Glutamatergic neuron (in vitro differentiated cells): ENCODE measurements at regions not wholly inside any gene's neighbourhood (a gene's known extent, or its start where the extent isn't known, plus 50 kb on each side); places are given as distances from the start of the nearest gene placed in this dataset.
"Not testable (repeated sequence)": the region's sequence is repeated elsewhere in the genome, so short reads cannot be mapped to it uniquely, and the experiment has no call there.

Experiments
- DNase-seq: peaks from one replicate; pipeline ENCODE4 v3.0.0; 2022
- H3K27ac Mint-ChIP-seq: one replicate; pipeline ENCODE4 v1.8.0; 2020; ENCODE audit warnings: mild to moderate bottlenecking, mixed read lengths, inconsistent platforms; ENCODE audit not compliant: unreplicated experiment
- H3K27me3 Mint-ChIP-seq: one replicate; pipeline ENCODE4 v1.8.0; 2020; ENCODE audit warnings: mild to moderate bottlenecking, moderate library complexity, mixed read lengths, inconsistent platforms; ENCODE audit not compliant: unreplicated experiment
- H3K36me3 Mint-ChIP-seq: one replicate; pipeline ENCODE4 v1.8.0; 2020; ENCODE audit warnings: mild to moderate bottlenecking, mixed read lengths, inconsistent platforms; ENCODE audit not compliant: unreplicated experiment
- H3K4me1 Mint-ChIP-seq: one replicate; pipeline ENCODE4 v1.8.0; 2020; ENCODE audit warnings: mild to moderate bottlenecking, low read depth, mixed read lengths, inconsistent platforms; ENCODE audit not compliant: unreplicated experiment
- H3K4me3 Mint-ChIP-seq: one replicate; pipeline ENCODE4 v1.8.0; 2020; ENCODE audit warnings: mild to moderate bottlenecking, mixed read lengths, inconsistent platforms; ENCODE audit not compliant: unreplicated experiment
- H3K9me3 Mint-ChIP-seq: one replicate; pipeline ENCODE4 v1.8.0; 2020; ENCODE audit warnings: mild to moderate bottlenecking, moderate library complexity, mixed read lengths, inconsistent platforms; ENCODE audit not compliant: unreplicated experiment
- TF ChIP-seq, protein P1 (sequence below): fragments of 200-600 bp; sonication (generic); IDR thresholded peaks from one replicate; pipeline ENCODE4 v1.5.0; 2021; ENCODE audit not compliant: partially characterized antibody, unreplicated experiment

DNA sequence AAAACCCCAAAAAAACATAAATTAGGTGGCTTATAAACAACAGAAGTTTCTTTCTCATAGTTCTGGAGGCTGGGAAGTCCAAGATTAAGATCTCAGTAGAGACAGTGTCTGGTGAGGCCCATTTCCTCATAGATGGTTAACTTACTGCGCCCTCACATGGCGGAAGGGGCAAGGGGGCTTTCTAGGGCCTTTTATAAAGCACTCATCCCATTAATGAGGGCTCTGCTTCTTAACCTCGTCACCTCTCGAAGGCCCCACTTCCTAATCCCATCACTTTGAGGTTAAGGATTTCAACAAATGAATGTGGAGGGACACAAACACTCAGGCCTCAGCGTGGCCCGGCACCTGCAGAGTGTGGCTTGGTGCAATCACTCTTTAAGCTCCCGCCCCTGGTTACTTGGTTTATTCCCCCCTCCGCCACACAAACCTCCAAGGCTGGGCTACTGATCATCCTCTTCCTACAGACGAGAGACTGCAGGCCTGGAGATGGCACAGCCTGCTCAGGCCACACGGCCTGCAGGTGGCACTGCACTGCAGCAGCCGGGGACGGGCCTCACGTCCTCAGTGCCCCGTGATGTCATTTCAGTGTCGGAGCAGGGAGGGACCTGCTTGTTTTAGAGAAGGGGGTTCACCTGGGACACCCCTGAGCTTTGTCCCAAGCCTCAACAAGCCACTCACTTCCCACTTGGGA is 188.9 kb upstream of the ZNF469 start:
- H3K36me3 Mint-ChIP-seq, H3K4me3 Mint-ChIP-seq, H3K9me3 Mint-ChIP-seq, H3K27ac Mint-ChIP-seq, H3K27me3 Mint-ChIP-seq: not testable (repeated sequence)
- H3K4me1 Mint-ChIP-seq: peaks cover 13% of the 10 kb centered on the region
- DNase-seq: peak; percentile 75
- TF ChIP-seq, protein P1, sequence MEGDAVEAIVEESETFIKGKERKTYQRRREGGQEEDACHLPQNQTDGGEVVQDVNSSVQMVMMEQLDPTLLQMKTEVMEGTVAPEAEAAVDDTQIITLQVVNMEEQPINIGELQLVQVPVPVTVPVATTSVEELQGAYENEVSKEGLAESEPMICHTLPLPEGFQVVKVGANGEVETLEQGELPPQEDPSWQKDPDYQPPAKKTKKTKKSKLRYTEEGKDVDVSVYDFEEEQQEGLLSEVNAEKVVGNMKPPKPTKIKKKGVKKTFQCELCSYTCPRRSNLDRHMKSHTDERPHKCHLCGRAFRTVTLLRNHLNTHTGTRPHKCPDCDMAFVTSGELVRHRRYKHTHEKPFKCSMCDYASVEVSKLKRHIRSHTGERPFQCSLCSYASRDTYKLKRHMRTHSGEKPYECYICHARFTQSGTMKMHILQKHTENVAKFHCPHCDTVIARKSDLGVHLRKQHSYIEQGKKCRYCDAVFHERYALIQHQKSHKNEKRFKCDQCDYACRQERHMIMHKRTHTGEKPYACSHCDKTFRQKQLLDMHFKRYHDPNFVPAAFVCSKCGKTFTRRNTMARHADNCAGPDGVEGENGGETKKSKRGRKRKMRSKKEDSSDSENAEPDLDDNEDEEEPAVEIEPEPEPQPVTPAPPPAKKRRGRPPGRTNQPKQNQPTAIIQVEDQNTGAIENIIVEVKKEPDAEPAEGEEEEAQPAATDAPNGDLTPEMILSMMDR: peak; percentile 46

DNA sequence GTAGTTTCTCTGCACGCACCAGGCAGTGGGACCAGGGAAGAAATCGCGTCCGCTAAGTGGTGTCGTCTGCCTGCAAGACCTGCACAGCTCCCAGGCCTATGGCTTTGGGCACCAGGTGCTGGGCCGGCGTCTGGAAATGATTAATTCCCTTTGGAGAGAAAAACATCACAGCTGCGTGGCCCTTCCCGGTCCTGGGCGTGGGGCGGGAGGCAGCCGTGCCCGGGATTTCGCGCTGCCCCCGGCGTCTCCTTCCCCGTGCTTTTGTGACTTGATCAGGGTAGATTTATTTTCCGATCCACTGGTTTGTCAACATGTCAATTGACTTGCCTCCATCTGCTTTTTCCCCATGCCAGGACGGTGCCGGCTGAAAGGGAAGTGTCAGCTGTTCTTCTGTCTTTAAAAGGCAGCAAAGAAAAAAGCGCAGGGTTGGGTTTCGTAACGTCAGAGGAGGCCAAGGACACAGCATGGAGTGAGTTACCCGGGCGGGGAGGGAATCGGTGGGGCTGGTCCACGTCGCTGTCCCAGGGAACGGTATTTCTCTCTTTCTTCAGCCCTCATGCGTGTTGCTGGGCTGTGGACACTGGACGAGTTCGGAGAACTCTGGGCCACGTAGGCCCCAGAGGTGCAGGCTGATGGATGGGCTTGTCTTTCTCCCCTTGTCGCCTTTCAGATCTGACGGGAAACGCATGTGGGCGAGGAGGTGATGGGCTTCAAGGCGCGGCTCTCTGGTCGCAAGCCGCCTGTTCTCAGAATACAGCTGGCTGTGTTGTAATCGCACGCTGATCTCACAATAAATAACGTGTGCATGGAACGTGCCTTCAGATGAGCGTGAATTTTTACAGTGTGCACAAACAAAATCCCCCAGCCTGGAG is 188.1 kb upstream of the ZNF469 start:
- DNase-seq: peak; percentile 34
- Mint-ChIP-seq H3K27ac (peak overlapping the region; percentile 68), H3K9me3 (peaks cover 4% of the 10 kb centered on the region), H3K4me3 (no peak overlapping the region), H3K36me3 (peaks cover 6% of the 10 kb centered on the region), H3K27me3 (peaks cover 5% of the 10 kb centered on the region), H3K4me1 (peaks cover 13% of the 10 kb centered on the region)
- TF ChIP-seq, protein P1: no peak

DNA sequence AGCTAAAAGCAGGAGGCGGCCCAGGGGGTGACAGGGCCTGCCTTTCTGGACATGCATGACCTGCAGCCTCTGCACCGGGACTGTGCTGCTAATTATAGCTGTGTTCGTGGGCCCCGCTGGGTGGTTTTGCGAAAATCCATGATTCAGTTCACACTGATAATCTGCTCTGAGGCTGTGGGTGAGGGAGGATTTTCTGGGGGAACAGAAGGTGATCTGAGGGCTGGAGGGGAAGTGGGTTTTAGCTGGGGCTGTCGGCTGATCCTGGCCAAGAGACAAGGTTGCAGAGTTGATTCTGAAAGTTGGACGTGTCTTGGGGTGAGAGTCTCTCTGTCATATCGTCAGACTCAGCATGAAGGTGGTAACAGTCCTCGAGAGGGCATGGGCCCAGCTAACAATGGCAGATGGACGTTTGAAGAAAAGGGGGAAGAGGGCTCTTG is 187.5 kb upstream of the ZNF469 start:
- H3K4me3 Mint-ChIP-seq: no peak overlapping the region

DNA sequence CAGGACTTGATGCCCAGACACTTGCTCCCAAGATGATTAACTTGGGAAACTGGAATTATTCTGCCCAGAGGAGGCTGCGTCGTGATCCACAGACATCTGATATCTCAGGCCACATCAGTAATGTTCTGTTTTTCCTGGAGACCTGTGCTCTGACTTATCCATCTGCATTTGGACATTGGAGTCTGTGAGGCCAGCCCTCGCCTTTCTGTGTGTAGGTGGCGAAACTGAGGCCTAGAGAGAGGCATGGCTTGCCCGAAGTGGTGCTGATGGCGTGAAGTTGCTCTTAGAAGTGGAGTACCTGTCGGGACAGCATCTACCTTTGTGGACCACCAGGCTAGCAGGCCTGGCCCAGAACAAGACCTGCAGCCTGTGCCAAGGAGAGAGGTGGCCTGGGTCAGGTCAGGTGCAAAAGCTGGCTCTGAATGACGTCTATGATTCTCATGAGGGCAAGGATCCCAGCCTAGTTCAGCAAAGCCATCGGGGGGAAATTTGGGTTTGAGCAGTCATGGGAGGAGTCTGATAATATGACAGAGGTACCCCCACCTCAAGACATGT is 186.8 kb upstream of the ZNF469 start:
- TF ChIP-seq, protein P1: no peak
- Mint-ChIP-seq H3K27me3 (peaks cover 3% of the 10 kb centered on the region), H3K4me1 (peaks cover 13% of the 10 kb centered on the region), H3K4me3 (no peak overlapping the region), H3K36me3 (peaks cover 6% of the 10 kb centered on the region), H3K27ac (no peak overlapping the region), H3K9me3 (peaks cover 2% of the 10 kb centered on the region)
- no peak for DNase-seq

More for the DNA sequence above, 187.5 kb upstream of the ZNF469 start:
- H3K36me3 Mint-ChIP-seq: peaks cover 6% of the 10 kb centered on the region
- no peak for DNase-seq
- H3K4me1 Mint-ChIP-seq: peaks cover 13% of the 10 kb centered on the region
- peaks cover 5% of the 10 kb centered on the region for H3K27me3 Mint-ChIP-seq
- TF ChIP-seq, protein P1: no peak
- H3K27ac Mint-ChIP-seq: peak overlapping the region; percentile 14
- peaks cover 2% of the 10 kb centered on the region for H3K9me3 Mint-ChIP-seq
